CD4-positive, alpha-beta T cell treated with Interleukin-21 for 1 hour (primary cell): ENCODE measurements at regions not wholly inside any gene's neighbourhood (a gene's known extent, or its start where the extent isn't known, plus 50 kb on each side); places are given as distances from the start of the nearest gene placed in this dataset.

Experiments
- DNase-seq: peaks from one replicate; pipeline ENCODE4 v3.0.0-alpha.2; 2020

DNA sequence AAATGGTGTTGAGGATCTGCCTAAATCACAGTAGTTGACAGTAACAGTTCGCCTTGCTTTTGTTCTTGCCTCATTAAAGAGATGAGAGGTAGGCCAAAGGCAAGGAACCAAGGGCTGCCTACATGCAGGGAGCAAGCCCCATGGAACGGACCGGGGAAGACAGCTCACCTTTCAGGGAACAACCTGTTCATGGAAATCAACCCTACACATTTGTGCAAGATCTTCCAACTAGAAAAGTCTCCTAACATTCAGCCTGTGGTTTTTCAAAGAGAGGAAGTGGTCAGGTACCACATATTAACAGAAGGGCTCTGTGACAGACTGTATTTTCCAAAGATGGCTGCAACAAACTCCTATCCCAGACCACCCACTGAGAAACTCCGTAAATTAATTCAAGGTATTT lies 1031.8 kb upstream of the NR2F2 start:
- no peak for DNase-seq

DNA sequence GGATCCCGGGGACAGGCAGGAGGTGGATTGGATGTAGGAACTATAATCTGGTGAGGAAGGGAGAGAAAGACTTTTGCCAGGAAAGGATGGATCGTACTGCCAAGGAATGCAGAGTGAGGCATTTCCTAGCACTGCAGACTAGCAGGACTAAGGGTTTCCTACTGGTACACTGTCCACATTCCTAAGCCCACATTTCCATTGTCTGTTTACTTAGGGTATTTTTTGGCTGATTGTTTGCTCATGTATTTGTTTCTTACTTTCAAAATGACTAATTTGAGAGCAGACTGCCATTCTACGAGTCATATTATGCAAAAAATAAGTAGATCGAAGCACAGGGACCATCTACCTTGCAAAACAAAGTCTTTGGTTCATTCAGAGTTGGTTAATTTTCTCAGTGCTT lies 1029.5 kb upstream of the NR2F2 start:
- DNase-seq: no peak

DNA sequence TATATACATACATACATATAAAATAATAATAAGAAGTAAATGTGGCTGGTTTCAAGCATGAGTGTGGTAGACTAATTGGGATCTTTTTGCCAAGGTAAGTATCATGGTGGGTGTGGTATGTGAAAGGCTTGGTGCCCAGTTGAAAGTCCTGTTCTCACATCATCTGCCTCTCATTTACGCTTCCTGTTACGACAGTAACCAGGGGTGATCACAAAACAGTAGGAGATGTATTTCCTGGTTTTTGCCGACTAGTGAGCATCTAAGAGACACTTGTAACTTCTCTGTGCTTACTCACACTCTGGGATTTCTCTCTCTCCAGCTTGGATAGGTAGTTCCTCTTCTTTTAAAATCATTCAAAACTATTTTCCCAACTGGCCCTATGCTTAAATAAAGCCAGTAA lies 1028.3 kb upstream of the NR2F2 start:
- DNase-seq: no peak

DNA sequence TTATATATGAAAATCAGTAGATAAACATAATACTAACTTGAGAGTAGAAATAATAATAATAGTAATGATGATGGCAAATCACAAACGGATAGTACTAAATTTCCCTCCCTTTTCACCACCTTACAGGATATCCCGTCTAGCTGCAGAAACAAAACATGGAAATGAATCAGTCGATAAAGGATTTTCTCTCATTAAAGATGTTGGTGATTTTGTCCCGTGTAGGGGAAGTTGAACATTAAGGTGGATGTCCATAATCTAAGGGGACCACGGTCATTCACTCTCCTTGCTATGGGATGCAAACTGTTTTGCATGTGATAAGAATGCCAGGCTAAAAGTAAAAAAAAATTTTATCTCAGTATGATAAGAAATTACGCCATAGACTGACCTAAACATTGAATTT lies 1027.7 kb upstream of the NR2F2 start:
- DNase-seq: no peak

DNA sequence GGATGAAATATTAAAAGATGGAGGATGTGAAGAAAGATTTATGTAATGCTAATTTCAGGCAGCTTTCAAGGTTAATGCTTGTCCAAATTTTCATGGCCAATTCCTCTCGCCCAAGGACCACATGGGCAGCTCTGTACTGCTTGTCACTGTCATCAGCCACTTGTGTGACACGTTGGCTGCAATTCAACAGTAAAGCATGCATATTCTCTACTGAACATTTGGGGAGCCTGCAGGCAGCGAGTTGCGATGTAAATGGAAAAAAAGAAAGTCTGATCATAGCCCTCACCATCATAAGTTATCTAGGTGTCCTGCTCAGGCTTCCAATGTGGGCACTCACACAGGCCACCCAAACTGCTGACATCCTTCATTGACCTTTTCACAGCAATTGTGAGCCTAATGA lies 1026.8 kb upstream of the NR2F2 start:
- no peak for DNase-seq

DNA sequence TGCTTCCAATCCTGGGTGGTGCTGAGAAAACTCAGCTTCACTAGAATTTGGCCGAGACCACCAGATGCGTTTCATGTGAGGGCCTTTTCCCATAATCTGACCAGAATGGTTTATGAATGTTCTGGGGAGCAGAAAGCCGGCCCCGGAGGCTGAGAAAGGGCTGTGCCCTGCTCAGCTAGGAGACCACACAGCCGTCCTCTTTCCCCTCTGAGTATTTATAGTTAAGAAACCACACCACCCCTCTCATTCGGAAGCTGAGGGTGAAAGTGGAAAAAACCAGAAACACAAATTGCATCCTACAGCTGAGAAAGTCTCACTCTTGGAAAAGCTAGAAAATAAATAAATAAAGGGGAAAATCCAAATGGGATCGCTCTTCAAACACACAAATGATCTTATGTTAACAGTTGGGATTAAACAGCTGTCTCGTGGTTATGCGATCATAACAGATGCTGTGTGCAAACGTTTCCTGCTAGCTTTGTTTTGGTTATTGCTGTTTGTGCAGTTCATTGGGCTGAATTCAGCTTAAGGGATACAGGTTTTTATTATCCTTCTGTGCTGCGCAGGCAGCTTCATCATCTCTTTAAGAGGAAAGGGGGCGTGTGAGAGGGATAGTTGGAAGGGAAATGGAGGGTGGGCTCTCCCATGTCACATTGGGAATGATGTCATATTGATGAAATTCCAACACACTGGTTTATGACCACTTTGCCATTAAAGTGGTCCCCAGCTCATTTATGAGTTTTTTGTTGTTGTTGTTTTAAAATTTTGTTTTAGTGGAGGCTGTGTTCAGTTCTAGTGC lies 1026.2 kb upstream of the NR2F2 start:
- DNase-seq: no peak

DNA sequence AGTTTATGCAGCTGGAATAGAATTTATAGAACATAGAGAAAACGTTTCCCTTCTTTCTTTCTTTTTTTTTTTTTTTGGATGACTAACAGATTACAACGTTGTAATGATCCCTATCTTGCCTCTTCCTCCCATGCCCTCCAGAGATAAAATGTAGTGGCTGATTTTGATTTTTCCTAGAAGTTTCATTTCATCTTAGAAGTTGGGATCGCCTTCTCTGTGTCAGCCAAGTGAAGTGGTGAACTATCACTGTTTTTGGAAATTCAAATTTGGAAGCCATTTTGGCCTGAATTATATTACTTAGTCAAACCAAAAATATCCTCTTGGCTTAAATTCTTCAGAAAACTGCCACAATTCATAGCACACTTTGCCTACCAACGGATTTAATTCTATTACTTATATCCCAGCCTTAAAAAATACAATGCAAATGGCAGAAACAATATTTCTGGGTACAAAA lies 1025.5 kb upstream of the NR2F2 start:
- DNase-seq: no peak

DNA sequence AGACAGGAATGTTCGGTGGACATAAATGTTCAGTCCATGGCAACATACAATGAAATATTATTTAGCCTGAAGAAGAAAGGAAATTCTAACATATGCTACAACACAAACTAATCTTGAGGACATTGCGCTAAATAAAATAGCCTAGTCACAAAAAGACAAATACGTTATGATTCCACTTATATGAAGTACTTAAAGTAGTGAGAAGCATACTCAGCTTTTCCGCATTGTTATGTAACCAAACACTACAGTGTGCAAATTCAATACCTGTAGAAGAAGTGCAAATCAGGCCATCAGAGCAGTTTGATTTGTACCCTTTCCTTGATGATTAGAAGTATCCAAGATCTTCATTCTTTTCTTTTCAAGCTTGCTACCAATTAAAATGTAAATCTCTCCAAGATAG lies 1023.4 kb upstream of the NR2F2 start:
- DNase-seq: no peak

DNA sequence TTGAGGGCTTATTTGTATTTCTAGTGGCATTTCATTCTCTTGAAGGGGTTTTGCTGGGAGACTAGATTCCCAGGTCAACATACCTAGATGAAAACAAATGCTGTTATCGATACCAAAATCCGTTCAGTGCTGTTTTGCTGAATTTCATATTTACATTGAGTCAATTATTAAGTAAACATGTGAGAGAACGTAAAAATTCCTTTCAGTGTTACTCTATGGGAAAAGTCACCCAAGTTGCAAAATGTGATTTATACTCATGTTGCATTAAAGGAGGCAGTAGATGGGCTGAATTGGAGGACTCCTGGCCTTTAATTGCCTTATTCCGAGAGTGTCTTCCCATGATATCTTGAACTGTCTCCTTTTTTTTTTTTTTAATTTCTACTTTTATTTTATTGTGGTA lies 1011.3 kb upstream of the NR2F2 start:
- DNase-seq: no peak

DNA sequence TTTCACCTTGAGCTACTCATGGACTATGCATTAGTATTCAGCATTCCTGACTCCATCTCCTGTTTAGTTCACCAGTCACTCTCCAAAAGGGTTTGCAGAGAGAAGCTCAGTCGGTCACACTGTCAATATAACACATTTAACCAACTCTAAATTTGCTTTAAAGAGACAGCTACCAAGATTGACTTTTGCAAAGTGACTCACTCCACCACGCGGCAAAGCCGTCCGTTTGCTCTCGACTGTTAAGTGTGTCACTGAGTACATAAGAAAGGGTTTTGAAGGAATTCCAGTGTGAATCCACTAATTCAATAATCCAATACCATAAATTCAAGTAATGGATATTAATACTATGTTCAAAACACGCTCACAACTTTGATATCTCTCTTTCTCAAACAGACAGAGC lies 1006.7 kb upstream of the NR2F2 start:
- no peak for DNase-seq

DNA sequence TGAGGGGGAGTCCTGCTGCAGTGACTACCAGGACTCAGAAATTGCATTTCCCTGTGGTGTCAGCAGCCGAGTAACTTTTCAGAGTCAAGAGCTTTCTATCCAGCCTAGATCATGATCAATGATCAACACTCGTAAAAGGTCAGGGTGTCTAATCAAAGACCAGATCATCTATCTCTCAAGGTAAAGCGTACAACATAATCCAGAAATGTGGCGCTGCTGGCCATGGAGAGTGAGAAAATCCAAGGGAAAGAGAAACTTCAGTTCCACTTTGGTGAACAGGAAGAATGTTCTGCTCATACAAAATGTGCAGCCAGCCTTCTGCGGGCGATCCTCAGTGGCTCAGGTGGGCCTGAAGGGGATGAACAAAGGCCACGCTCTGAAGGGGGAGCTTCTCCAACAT lies 1005.8 kb upstream of the NR2F2 start:
- no peak for DNase-seq

DNA sequence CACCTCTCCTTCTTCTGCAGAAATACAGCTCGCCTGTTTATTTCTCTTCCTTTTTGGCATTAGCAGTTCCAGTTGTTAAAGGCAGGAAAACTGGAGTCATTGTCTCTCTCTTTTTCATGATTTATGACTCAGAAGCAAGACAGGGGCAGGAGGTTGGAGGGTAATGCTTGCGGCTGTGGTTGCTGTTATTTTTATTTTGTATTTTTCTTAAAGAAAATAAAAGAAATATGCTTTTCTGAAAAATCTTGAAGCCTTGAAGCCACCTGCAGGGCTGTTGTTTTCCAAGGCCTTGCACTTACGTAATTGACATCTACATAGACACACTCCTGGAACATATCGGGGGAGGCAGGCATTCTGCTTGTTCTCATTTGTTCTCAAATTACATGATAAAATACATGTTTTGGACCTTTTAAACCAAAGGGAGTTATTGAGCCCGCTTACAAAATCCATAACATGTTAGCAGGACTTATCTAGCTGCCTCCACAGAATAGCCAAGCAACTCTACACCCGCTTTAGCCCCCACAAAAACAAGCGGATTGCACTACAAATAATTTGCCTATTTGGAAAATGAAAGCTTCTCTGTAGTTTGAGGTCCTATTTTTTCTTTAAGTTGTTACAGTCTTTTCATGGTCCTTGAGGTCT lies 1004.6 kb upstream of the NR2F2 start:
- no peak for DNase-seq

DNA sequence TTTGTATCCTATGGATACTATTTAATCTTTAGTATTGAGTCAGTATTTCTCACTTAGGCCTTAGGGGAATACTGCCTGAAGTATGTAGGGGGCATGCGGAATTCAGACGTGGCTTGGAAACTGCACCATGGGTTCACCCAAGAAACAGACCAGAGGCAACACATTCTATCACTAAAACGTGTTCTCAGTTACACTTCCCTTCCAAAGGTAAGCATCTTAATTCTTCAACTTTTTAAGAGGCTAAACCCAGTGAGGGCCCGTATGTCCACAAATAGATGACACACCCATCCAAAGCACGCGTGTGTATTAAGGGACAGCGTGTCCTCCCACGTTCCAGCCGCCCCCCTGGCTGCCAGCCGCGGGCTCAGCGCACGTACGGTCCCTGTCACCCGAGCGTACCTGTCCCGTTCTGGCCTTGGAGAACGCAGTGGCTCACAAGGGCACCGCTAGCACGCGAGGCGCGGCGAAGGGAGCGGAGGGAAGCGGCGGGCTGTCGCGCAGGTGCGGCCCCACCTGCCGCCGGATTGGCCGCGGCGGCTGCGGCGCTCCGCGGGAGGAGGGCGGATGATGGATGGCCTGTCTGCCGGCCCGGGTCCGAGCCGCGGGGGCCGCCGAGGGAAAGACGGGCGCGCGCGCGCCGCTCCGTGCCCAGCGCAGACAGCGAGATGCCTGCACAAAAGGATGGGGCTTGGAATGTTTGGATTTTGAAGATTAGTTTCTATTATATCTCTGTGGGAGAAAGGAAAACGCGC lies 1003.9 kb upstream of the NR2F2 start:
- DNase-seq: no peak

DNA sequence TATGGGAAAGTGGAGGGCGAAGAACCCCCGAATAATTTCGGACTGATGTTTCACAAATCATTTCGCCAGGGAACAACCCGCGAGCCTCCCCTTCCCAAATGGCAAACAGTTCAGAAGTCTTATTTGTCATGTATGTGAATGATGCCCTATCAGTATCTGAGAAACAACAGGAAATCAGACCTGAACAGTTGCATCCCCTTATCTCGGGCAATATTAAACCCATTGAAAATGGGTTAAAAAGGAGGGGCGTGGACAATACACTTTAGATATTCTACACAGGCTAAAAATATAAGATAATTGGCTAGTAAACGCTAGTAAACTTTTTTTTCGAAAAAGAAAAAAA lies 1003.3 kb upstream of the NR2F2 start:
- DNase-seq: no peak

DNA sequence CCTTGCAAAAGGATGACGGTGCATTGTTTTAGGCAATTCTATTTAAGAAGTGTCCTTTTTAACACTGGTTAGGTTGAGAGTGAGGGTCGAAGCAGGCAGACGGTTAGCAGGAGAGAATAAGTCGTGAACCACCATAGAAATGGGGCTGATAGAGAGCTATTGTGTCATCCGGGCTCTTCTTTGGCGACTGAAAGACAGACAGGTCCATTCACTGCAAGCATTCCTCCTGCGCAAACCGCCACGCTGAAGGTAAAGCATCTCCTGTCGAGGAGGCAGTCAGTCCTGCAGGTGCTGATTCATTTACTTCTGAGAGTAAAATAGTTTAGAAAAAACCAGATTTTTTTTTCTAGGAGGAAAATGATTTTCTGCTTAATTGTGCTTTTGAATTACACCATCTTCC lies 1002.8 kb upstream of the NR2F2 start:
- DNase-seq: no peak

DNA sequence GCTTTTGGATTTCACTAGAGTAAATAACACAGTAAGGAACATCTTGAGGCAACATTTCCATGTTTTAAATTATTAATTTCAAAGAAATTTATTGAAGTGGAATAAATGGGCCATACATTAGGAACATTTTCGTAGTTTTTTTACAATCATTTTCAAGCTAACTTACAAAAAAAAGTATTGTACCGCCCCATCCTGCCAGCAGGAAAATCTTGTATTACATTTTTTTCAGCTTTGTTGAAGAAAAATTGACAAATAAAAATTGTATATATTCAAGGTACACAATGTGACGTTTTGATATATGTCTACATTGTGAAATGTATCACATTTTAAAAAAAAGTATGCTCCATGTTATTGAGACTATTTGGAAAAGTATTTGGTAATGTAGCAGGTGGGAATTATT lies 1001.9 kb upstream of the NR2F2 start:
- DNase-seq: no peak

DNA sequence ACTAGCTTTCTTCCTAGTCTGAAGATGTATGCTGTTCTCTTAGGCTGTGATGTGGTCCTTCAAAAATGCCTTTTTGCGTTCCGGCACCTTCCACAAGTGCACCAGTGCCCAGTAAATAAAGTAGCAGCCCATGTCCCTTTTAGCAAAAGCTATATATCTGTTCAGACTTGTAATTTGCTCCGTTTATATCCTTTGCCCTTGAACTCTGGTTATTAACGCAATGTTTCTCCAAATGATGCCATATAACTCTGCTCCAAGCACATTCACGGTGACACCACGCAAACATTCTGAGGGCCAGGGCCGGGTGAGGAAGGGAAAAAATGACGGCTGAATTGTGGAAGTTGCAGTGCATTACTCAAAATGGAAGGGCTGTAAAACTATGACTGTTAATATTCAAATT lies 1001.1 kb upstream of the NR2F2 start:
- DNase-seq: no peak

DNA sequence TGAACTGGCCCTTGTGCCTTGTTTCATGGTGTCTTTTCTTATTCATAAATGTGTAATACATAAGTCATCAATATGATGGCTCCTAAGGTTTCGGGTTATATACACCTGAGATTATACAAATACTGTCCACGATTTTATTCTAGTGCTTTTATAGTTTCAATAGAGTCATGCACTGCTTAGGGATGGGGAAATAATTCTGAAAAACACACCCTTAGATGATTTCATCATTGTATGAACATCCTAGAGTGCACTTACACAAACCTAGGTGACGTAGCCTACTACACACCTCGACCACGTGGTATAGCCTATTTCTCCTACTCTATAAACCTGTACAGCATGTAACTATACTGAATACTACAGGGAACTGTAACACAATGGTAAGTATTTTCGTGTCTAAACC lies 988.8 kb upstream of the NR2F2 start:
- no peak for DNase-seq

DNA sequence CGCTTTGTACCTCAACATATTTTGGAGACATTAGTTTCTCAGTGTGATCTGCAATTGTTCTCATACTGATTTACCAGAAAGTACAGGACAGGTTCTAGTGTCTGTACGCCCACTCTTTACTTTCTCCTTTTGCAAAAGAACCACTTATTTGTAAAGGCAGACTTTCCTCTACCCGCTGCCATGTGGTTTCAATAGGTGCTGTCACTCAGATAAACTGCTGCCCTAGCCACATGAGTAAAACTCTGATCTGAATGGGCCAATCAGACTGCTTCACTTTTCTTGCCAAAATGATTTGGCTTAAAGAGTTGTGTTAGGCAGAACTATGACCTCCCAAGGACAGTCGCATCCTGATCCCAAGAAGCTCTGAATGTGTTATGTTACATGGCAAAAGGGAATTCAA lies 984.6 kb upstream of the NR2F2 start:
- DNase-seq: no peak

DNA sequence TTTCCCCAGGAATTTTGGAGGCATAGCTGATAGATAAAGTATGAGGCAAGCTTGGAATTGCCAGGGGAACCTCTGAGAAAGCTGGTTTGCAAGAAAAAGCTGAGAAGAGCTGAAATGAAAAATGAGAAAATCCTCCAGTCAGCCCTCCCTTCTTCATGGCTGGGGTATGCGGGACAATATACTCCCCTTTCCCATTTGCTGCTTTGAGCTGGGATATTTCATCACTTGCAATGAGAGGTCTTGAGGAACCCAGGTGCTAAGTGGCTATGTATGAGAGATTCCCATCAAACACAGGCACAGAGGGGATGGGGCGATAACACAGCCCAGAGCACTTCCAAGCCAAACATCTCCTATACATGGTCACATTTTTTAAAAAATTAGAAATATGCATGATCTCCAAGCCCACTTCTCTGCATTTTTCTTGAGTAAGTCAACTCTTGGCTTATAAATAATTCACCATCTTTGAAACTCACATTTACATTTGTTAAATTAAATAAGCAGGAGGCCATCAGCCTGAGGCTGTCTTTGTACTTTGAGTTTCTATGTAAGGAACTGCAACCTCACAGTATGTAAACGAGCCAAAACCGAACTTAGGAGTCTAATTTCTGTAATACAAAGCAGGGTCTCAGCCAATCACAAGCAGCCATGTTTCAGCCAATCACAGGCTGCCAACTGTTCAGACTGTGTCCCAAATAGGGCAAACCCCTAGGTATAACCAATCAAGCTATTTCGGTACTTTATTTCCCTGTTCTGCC lies 983.6 kb upstream of the NR2F2 start:
- no peak for DNase-seq

DNA sequence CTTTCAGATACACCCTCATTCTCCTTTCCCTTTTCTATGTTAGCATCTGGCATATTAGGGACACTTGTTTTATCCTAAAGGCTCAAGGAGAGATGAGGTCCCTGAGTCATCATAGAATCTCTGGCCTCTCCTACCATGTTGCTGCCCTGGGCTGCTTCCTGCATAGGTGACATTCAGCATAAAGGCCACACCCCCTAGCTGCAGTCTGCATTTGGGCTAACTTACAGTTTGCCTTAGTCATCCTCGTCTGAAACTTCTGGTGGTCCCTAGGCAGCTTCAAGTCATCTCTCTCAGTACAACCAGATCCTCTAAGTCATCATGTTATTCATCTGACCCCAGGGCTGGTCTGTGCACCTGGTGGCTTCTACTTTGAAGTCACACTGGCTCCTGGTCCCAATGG lies 982.7 kb upstream of the NR2F2 start:
- DNase-seq: no peak

DNA sequence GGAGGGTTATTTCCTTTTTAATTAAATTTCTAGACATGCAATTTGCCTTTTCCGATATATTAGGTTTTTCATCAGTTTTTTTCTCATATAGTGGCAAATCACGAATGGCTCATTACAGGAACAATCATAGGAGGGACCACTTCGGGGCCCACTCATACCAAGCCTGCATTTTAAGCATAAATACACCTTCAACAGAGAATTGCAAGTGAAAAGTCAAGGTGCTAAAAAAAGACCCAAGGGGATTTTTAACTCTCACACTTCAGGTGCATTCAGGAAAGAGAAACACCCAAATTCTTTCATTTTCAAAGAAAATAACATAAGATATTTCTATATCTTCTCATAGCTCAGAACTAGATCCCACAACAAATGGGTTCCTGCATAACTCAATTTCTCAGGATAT lies 979.6 kb upstream of the NR2F2 start:
- no peak for DNase-seq

DNA sequence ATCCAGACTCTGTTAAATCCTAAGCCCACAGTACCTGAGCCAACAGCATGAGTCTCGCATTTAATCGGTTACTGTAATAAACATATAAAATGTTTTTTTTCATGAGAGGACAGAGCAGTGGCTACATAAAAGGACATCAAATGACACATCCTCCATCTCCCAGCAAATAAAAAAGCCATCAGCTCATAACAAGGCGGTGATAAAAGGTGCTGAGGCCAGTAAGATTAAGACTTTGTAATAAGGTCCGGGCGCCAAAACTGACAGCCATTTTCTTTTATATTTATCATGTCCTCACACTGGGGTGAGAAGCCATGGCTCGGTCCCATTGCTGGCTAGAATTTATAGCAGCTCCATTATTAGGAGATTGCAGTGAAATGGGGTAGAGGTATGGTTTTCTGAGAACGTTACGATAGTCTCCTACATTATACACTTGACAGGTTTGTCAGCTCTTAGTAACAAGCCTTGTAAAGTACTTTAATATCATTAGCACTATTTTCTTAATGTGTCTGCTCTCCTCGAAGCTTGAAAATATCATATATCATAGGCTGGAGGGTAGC lies 977.8 kb upstream of the NR2F2 start:
- no peak for DNase-seq
